22Rv1 (cell line): ENCODE measurements at regions not wholly inside any gene's neighbourhood (a gene's known extent, or its start where the extent isn't known, plus 50 kb on each side); places are given as distances from the start of the nearest gene placed in this dataset.
A peak's percentile ranks its signal among the peaks of the same experiment; 100 is the strongest.
"Not testable (repeated sequence)": the region's sequence is repeated elsewhere in the genome, so short reads cannot be mapped to it uniquely, and the experiment has no call there.

Experiments used
- H3K27ac ChIP-seq: fragments of 450-650 bp; 2 replicates; pipeline ENCODE4 v1.5.1; 2017
- CTCF ChIP-seq: fragments of 450-650 bp; IDR thresholded peaks from 2 replicates; pipeline ENCODE4 v1.5.1; 2017; ENCODE audit warnings: mild to moderate bottlenecking
- ZFX ChIP-seq: fragments of 450-650 bp; IDR thresholded peaks from 2 replicates; pipeline ENCODE4 v1.6.1; 2017; ENCODE audit warnings: antibody characterized with exemption, borderline replicate concordance

- H3K27ac ChIP-seq, result no peak overlapping the region
- no peak for TF ChIP-seq ZFX
- TF ChIP-seq CTCF, result no peak
These were observed 88.2 kb downstream of the KLHL28 start for GRCh38 chr14:44873536-44873935.

GRCh38 chr14:44866770-44867169 is 95.0 kb downstream of the KLHL28 start:
- TF ChIP-seq ZFX (no peak), CTCF (no peak)

GRCh38 chr14:44866322-44866721 is 95.4 kb downstream of the KLHL28 start:
- H3K27ac ChIP-seq, result no peak overlapping the region
- TF ChIP-seq CTCF (no peak), ZFX (no peak)

More at GRCh38 chr14:44866770-44867169, 95.0 kb downstream of the KLHL28 start:
- no peak overlapping the region for H3K27ac ChIP-seq

GRCh38 chr14:44863271-44863670 is 98.5 kb downstream of the KLHL28 start:
- TF ChIP-seq ZFX, result no peak
- no peak overlapping the region for H3K27ac ChIP-seq

- TF ChIP-seq ZFX, result no peak
- no peak for TF ChIP-seq CTCF
These were observed 107.6 kb downstream of the KLHL28 start for GRCh38 chr14:44854114-44854513.

GRCh38 chr14:44847526-44848309 is 114.0 kb downstream of the KLHL28 start:
- no peak overlapping the region for H3K27ac ChIP-seq
- TF ChIP-seq CTCF (no peak), ZFX (no peak)

More at GRCh38 chr14:44854114-44854513, 107.6 kb downstream of the KLHL28 start:
- no peak overlapping the region for H3K27ac ChIP-seq

GRCh38 chr14:44846232-44846824 is 115.4 kb downstream of the KLHL28 start:
- TF ChIP-seq ZFX, result no peak
- TF ChIP-seq CTCF, result peak; percentile 88
- H3K27ac ChIP-seq, result no peak overlapping the region

GRCh38 chr14:44835928-44836327 is 125.8 kb downstream of the KLHL28 start:
- H3K27ac ChIP-seq, result not testable (repeated sequence)
